HCT116 (cell line): ENCODE measurements at regions not wholly inside any gene's neighbourhood (a gene's known extent, or its start where the extent isn't known, plus 50 kb on each side); places are given as distances from the start of the nearest gene placed in this dataset.

Experiments used
- ATAC-seq: fragments of 200-7000 bp; cut with Tn5 transposase; 2 replicates; pipeline ENCODE4 v1.9.1; 2020; ENCODE audit warnings: mild to moderate bottlenecking, moderate library complexity
- BruUV-seq: library from RNA; stranded (reverse); fragments of 400-500 nt; replicated peaks from 2 replicates; lab custom pipeline; 2021; lab: Mats Ljungman, UMichigan
- CTCF ChIA-PET: fragments of 300-600 bp; sonication (Branson Sonifier 250); formaldehyde crosslinking; loops from one replicate; lab custom pipeline; 2021; ENCODE audit warnings: antibody characterized with exemption; lab: Charles Lee
- POLR2A ChIA-PET: fragments of 300-600, 350-600 bp; sonication (Branson Sonifier 250); formaldehyde crosslinking; loops from one replicate; lab custom pipeline; 2021; ENCODE audit warnings: antibody characterized with exemption; lab: Charles Lee
- RAD21 ChIA-PET, 2 experiments: fragments of 300-600 bp; sonication (Branson Sonifier 250); formaldehyde crosslinking; loops; one replicate each; lab custom pipeline; 2023; ENCODE audit warnings: low total read pairs in 2 of 2; ENCODE audit not compliant: uncharacterized antibody in 2 of 2, unreplicated experiment in 2 of 2, low non-redundant PET in 1 of 2; lab: Charles Lee
- DNase-seq: peaks from one replicate; pipeline ENCODE4 v3.0.0-alpha.2; 2010; ENCODE audit warnings: low read depth, low spot score
- H2AFZ ChIP-seq: fragments of 200-600 bp; shearing (Covaris generic), sonication (generic); 2 replicates; pipeline ENCODE4 v1.6.1; 2017; ENCODE audit warnings: low read depth, mixed run types, mixed read lengths, antibody characterized with exemption, low read length; ENCODE audit not compliant: poor library complexity, severe bottlenecking
- H3K27ac ChIP-seq: 2 replicates; pipeline ENCODE4 v1.5.1; 2012; ENCODE audit warnings: low read depth, low read length
- H3K27me3 ChIP-seq: fragments of 200-600 bp; sonication (generic); 2 replicates; pipeline ENCODE4 v1.6.1; 2016; ENCODE audit warnings: mixed run types, low read length, mixed read lengths; ENCODE audit not compliant: insufficient read depth
- H3K36me3 ChIP-seq, 2 experiments: fragments of 200-500 bp in 1 of 2; fragments of 200-600 bp in 1 of 2; sonication (Bioruptor generic) in 1 of 2; sonication (generic) in 1 of 2; 2 replicates each; pipeline versions ENCODE4 v1.5.1 to v1.6.1; 2014 to 2016; ENCODE audit warnings: low read length in 2 of 2, inconsistent platforms in 1 of 2, mixed read lengths in 1 of 2, mixed run types in 1 of 2; ENCODE audit not compliant: insufficient read depth in 2 of 2, control insufficient read depth in 1 of 2
- H3K4me1 ChIP-seq, 2 experiments: fragments of 200-600 bp in 1 of 2; sonication (generic) in 1 of 2; 2 replicates each; pipeline versions ENCODE4 v1.5.1 to v1.6.1; 2012 to 2017; ENCODE audit warnings: low read length in 2 of 2, inconsistent platforms in 1 of 2, mild to moderate bottlenecking in 1 of 2, mixed read lengths in 1 of 2, mixed run types in 1 of 2, moderate library complexity in 1 of 2; ENCODE audit not compliant: insufficient read depth in 2 of 2, control insufficient read depth in 1 of 2
- H3K4me2 ChIP-seq: fragments of 200-600 bp; sonication (generic); 2 replicates; pipeline ENCODE4 v1.6.1; 2017; ENCODE audit warnings: mixed run types, low read length, mixed read lengths
- H3K4me3 ChIP-seq, 2 experiments: fragments of 200-600 bp in 1 of 2; sonication (generic) in 1 of 2; replicated peaks in 1 of 2; 2 replicates each; pipeline ENCODE4 v1.5.1; 2011 to 2016; ENCODE audit warnings: low read length in 2 of 2, control low read depth in 1 of 2, low read depth in 1 of 2, mild to moderate bottlenecking in 1 of 2, mixed read lengths in 1 of 2, mixed run types in 1 of 2
- H3K79me2 ChIP-seq: fragments of 200-600 bp; sonication (generic); 2 replicates; pipeline ENCODE4 v1.6.1; 2017; ENCODE audit warnings: mild to moderate bottlenecking, mixed run types, low read length, moderate library complexity, mixed read lengths; ENCODE audit not compliant: insufficient read depth
- H3K9ac ChIP-seq: fragments of 200-600 bp; sonication (generic); 2 replicates; pipeline ENCODE4 v1.6.1; 2016; ENCODE audit warnings: low read length, mixed read lengths
- H3K9me2 ChIP-seq: fragments of 200-600 bp; sonication (generic), shearing (Covaris generic); 2 replicates; pipeline ENCODE4 v1.6.1; 2017; ENCODE audit warnings: mixed run types, mild to moderate bottlenecking, moderate library complexity; ENCODE audit not compliant: insufficient read depth
- H3K9me3 ChIP-seq, 2 experiments: fragments of 200-500 bp in 1 of 2; fragments of 200-600 bp in 1 of 2; sonication (Bioruptor generic) in 1 of 2; sonication (generic) in 1 of 2; 2 replicates each; pipeline ENCODE4 v1.6.1; 2014 to 2017; ENCODE audit warnings: low read length in 2 of 2, mixed read lengths in 2 of 2, inconsistent platforms in 1 of 2, low read depth in 1 of 2, mild to moderate bottlenecking in 1 of 2, mixed run types in 1 of 2, moderate library complexity in 1 of 2; ENCODE audit not compliant: control insufficient read depth in 1 of 2, insufficient read depth in 1 of 2
- H4K20me1 ChIP-seq: fragments of 200-600 bp; sonication (generic), shearing (Covaris generic); 2 replicates; pipeline ENCODE4 v1.6.1; 2017; ENCODE audit warnings: mixed run types, mild to moderate bottlenecking, moderate library complexity; ENCODE audit not compliant: insufficient read depth
- CEBPB ChIP-seq: IDR thresholded peaks from 2 replicates; pipeline ENCODE4 v1.6.1; 2012; ENCODE audit warnings: low read depth
- ELF1 ChIP-seq: IDR thresholded peaks from 2 replicates; pipeline ENCODE4 v1.6.1; 2012; ENCODE audit warnings: low read depth, borderline replicate concordance
- FOSL1 ChIP-seq: IDR thresholded peaks from 2 replicates; pipeline ENCODE4 v1.6.1; 2012; ENCODE audit warnings: low read depth
- MAX ChIP-seq: IDR thresholded peaks from 2 replicates; pipeline ENCODE4 v1.6.1; 2012
- RAD21 ChIP-seq: IDR thresholded peaks from 2 replicates; pipeline ENCODE4 v1.6.1; 2012; ENCODE audit warnings: low read depth, mild to moderate bottlenecking
- REST ChIP-seq: IDR thresholded peaks from 2 replicates; pipeline ENCODE4 v1.6.1; 2012; ENCODE audit warnings: low read depth
- TCF7L2 ChIP-seq: IDR thresholded peaks from 2 replicates; pipeline ENCODE4 v1.7.0; 2011; ENCODE audit warnings: borderline replicate concordance, inconsistent platforms; ENCODE audit not compliant: insufficient read depth, insufficient read length; ENCODE audit errors: extremely low read depth
- YY1 ChIP-seq: IDR thresholded peaks from 2 replicates; pipeline ENCODE4 v1.6.1; 2011; ENCODE audit warnings: low read length, low read depth, moderate library complexity, mild to moderate bottlenecking; ENCODE audit not compliant: insufficient replicate concordance; ENCODE audit errors: extremely low read depth
- ZFX ChIP-seq: fragments of 450-650 bp; IDR thresholded peaks from 2 replicates; pipeline ENCODE4 v1.6.1; 2017
- intact Hi-C: fragments of 100-400 bp; cut with micrococcal nuclease; formaldehyde crosslinking; loops from 2 replicates; pipeline ENCODE4 v1.10.0; 2022

GRCh38 chr11:33454264-33454663 is 197.1 kb downstream of the HIPK3 start:
- no peaks in the 10 kb centered on the region for H3K9me2 ChIP-seq
- ATAC-seq (no peak), DNase-seq (no peak)
- ChIA-PET RAD21 (no interaction called here), CTCF (no interaction called here), POLR2A (no interaction called here)
- peaks cover 0 to 8% of the 10 kb centered on the region in 2 experiments; a peak in 1 of 4 replicates for H3K4me1 ChIP-seq
- no peak overlapping the region for H3K4me2 ChIP-seq
- no peak overlapping the region for H2AFZ ChIP-seq
- H3K27ac ChIP-seq, result no peak overlapping the region
- 0 out of 2 replicates have a peak, but pooled peaks cover 6% of the 10 kb centered on the region for H3K27me3 ChIP-seq
- no peaks in the 10 kb centered on the region for H3K79me2 ChIP-seq
- H3K9me3 ChIP-seq, result no peaks in the 10 kb centered on the region
- H4K20me1 ChIP-seq, result no peaks in the 10 kb centered on the region
- no peak overlapping the region for H3K9ac ChIP-seq
- H3K36me3 ChIP-seq, result no peaks in the 10 kb centered on the region
- intact Hi-C loops, result no loop called here
- H3K4me3 ChIP-seq, result no peak overlapping the region
- TF ChIP-seq REST (no peak), MAX (no peak)
- no TSS peak for BruUV-seq

GRCh38 chr11:33452836-33453624 is 195.8 kb downstream of the HIPK3 start:
- no TSS peak for BruUV-seq
- H3K9ac ChIP-seq, result no peak overlapping the region
- intact Hi-C loops, result no loop called here
- no peaks in the 10 kb centered on the region for H3K79me2 ChIP-seq
- H2AFZ ChIP-seq, result peak overlapping the region; percentile 32
- H3K36me3 ChIP-seq, result no peaks in the 10 kb centered on the region
- no peak for TF ChIP-seq CEBPB
- TF ChIP-seq ZFX, result no peak
- TF ChIP-seq RAD21, result no peak
- no peak for TF ChIP-seq FOSL1
- no peak for TF ChIP-seq ELF1
- no peak for TF ChIP-seq MAX
- no peak for TF ChIP-seq TCF7L2
- no peak for TF ChIP-seq YY1
- DNase-seq, result no peak
- no peaks in the 10 kb centered on the region for H3K9me2 ChIP-seq
- ChIA-PET RAD21 (no interaction called here), CTCF (no interaction called here), POLR2A (no interaction called here)
- H3K27ac ChIP-seq, result no peak overlapping the region
- H4K20me1 ChIP-seq, result no peaks in the 10 kb centered on the region
- peaks cover 10% of the 10 kb centered on the region; the same call in 1 of the 2 replicates for H3K27me3 ChIP-seq
- H3K4me1 ChIP-seq, result peaks cover 0 to 8% of the 10 kb centered on the region in 2 experiments; a peak in 1 of 4 replicates
- ATAC-seq, result no peak
- no peak overlapping the region for H3K4me2 ChIP-seq
- H3K9me3 ChIP-seq, result no peaks in the 10 kb centered on the region
- H3K4me3 ChIP-seq, result no peak overlapping the region
